SHP77 (cell line): ENCODE measurements at regions not wholly inside any gene's neighbourhood (a gene's known extent, or its start where the extent isn't known, plus 50 kb on each side); places are given as distances from the start of the nearest gene placed in this dataset.

Experiments used
- DNase-seq, 2 experiments: peaks; one replicate each; lab custom pipeline; 2025; lab: John Stamatoyannopoulos, UW

DNA sequence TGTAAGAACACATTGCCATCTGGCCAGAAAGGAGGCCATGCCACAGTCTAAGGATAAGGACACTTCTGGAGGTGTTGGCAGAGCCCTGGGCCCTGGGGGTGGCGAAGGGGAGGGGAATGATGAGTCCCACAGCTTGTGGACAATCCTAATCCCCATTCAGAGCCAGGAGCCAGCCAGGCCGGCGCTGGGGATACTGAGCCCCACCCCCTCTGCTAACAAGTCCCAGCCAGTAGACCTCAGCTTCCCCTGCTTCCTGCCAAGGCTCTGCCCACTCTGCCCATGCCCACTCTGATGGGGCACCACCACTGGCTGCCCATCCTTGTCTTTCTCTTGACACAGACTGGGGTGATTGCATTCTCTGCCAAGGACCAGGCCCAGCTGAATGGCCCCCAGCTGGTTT, 71.9 kb downstream of the NAV1 start:
- peak in 1 of 2 experiments; percentile 7 for DNase-seq

DNA sequence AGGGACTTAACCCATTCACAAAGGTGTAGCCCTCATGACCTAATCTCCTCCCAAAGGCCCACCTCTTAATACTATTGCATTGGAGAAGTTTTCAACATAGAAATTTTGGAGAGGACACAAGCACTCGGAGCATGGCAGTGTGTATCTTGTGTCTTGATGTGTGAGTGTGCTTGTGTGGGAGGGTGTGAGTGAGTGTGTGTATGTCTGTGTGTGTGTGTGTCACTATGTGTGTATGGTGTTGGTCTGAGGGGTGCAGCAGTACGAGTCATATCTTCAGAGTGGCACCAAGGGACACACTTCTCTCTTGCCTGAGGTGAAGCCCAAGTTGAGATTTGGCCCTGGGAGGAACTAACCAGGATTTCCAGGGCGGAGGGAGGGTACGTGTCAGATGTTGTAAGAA, 73.7 kb downstream of the NAV1 start:
- no peak for DNase-seq

DNA sequence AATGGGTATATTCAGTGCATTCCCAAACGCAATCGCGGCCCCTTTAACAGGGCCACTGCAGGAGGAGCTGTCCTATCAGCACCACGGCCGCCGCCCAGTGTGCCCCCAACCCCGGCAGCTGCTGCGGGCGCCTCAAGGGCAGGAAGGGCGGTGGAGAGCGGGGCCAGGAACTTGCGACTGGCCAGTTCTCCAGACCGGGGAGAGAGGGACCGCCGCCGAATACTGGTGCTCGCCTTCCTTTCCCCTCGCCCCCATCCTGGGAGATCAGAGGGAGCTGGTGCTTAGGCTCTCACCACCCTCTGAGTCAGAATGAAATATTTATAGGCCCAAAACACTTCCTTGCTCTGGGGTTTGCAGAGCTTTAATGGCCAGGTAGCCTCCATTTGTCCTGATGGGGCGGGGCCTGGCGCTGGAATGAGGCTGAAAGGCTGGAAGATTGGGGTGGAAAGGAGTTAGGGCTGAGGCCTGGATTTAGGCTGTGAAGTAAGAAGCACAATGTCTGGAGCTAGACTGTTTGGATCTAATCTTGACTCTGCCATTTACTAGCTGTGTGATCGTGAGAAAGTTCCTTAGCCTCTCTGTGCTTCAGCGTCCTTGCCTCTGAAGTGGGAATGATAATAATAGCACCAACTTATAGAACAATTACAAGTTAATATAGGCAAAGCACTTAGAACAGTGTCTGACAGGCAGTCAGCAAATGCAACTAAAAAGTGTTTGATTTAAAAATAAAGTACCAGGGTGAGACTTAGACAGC, 75.5 kb downstream of the NAV1 start:
- no peak for DNase-seq

DNA sequence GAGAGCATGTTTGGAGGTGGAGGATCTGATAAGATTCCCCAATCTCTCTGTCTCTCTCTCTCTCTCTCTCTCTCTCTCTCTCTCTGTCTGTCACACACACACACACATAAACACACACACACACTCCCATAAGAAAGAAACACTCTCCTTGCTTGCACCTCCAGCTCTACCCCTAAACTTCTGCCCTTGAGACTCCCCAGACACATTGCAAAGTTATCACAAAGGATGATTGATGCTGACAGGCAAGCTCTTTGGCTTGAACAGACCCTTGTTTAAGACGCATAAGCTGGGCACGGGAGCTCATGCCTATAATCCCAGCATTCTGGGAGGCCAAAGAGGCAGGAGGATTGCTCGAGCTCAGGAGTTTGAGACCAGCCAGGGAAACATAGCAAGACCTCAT, 78.2 kb downstream of the NAV1 start:
- no peak for DNase-seq

DNA sequence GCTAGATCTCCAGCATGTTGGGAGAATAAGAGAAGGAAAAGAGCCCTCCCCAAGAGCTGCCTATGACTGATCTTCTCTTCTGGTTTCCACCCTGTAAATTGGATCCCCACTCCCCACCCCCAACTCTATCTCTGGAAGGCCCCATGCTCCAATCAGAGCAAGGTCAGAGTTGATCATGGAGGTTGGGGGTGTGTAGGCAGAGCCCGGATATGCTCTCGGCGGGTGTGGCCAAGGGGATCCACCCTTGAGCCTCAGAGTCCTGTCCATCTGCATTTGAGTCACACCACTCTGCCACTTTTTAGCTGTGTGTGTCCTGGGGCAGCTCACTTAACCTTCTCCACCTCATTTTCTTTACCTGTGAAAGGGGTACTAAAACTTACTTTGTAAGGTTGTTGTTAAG, 79.5 kb downstream of the NAV1 start:
- DNase-seq: no peak

DNA sequence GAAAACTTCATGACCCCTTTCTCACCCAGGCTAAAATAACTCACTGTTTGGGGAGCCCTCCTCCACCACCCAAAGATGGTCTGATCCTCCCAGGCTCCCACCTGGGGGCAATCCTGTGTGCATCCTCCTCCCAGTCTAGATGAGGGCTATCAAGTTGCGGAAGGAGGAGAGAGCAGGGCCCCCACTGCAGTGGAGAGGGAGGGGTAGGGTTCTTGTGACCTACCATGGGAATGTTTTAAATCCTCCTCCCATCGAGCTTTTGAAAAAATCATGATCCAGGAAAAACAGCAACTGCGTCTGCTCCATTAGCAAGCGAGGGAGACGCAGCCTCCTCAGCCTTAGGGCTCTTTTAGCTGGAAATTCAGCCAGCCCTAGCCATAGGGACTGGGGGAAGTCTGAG, 80.0 kb downstream of the NAV1 start:
- no peak for DNase-seq

DNA sequence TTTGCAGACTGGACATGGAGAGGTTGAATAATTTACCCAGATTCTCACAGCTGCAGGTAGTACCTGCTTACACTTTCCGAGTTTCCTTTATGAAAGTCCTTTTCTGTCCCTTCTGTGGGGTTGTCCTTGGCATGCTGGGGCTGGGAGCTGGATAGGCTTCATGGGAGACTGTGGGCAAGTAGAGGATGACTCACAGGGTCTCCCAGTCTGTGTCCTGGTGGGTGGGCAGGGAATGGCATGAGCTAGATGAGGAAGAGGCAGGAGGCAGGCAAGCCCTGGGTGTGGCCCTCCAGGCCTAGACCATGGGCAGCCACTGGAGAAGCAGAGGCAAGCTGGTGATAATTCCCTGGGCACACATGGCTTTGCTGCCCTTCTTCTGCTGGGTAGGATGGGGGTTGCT, 80.6 kb downstream of the NAV1 start:
- DNase-seq: no peak

DNA sequence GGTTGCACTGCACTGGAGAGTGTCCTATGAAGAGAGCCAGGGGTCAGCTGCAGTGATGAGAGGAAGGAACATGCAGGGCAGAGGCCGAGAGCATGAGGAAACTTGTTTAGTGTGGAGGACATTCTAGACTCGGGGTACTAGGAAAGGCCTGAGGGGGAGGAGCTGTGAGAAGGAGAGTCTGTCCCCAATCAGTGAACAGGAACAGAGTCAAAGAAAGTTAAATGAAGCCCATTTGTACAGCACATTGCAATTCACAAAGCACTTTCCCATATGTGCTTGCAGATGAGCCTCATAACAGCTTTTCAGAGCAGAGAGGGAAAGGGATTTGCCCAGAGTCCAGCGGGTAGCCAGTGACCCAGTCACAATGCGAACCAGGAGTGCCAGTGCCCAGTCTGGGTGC, 83.4 kb downstream of the NAV1 start:
- DNase-seq: no peak

GRCh38 chr1:201622824-201623223, 83.9 kb downstream of the NAV1 start:
- no peak for DNase-seq

DNA sequence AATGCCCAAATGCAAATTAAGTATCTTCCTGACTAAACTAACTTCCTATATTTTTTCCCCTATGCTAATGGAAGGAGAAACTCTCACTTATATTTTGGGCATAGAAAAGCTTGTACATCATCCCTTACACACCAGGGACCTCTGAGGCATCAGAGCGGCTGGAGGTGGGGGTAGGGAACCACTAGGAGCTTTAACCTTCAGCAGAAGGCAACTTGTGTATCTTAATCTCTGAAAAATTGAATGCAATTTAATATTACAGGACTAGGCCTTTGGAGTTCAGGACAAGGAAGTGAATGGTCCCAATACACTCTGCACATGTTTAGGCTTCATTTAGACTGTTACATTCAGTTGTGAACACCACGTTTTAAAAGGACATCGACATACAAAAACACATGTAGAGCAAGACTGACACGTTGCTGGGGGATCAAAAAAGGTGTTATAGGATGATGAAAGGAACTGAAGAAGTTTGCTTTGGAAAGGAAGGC, 85.9 kb downstream of the NAV1 start:
- no peak for DNase-seq

DNA sequence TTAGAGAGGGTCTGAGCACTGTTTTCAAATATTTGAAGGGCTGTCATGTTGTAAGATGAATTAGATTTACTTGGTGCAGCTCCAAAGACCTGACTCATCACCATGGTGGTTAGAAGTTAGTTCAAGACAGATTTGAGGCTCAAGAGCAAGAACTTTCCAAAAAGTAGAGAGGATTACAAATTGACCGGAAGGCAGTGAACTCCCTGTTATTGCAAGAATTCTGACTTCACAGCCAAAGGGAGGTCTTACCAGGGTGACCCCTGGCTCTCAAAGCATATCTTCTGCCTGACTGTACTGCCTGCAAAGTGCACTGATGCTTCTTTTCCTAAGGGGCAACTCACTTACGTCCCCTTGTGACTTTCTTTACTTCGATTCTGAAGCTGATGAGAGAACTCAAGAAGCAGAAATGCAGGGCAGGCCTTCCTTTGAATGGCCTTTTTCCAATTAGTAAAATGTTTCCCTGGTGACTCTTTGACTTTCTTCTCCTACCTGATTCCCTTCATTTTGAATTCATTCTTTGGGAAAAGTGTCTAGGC, 86.4 kb downstream of the NAV1 start:
- DNase-seq: no peak

DNA sequence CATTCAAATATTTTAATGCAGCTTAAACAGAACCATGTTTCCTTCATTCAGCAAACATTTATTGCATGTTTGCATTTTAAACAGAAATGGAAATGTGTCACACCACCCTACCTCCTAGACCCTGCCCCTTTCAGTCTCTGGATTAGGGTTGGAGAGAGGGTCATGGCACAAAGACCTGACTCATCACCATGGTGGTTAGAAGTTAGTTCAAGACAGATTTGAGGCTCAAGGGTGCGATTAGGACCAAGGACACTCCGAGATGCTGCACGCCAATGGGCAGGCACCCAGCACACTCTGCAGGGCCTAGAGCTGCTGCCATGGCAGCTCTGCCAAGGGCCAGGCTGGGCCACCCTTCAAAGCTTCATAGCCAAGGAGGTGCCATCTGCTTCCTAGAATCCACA, 86.9 kb downstream of the NAV1 start:
- DNase-seq: no peak

DNA sequence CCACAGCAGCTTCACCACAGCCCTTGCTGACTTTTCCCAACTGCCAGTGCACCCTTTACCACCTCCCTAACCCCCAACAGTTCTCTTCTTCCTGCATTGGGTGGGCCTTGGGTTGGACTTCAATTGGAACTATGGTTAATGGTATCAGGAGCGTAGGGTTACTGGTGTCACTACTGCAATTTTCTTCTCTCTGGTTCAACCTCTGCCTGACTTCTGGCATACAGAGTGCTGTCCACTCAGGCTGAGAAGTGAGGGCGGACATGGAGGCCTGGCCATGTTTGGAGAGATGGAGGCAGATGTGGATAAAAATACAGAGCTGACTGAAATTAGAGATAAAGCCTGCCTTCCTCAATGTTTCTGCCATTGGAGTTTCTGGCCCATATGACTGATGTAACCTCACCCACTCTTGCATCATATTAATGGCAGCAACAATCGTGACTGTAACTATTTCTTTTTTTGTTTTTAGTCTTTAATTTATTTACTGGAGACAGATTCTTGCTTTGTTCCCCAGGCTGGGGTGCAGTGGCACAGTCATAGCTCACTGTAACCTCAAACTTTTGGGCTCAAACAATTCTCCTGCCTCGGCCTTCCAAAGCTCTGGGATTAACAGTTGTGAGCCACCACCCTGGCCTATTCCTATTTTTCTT, 87.8 kb downstream of the NAV1 start:
- no peak for DNase-seq

DNA sequence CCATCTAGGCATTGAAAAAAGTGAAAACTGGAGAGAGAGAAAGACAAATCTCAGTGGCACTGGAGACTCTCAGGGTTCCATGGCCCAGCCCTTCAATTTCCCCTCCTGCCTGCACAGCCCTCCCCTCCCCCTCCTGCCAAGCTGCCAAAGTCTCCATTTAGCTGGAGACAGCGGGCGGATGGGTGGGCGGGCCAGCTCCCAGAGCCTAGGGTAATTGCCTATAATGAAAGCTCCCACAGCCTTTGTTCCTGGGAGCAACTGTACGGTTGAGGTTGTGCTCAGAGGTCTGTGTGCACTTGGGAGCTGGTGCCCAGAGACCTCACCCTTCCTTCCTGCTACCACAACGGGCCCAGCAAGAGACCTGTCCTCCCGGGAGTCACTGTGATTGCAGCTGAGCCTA, 89.6 kb downstream of the NAV1 start:
- DNase-seq: no peak

- DNase-seq: no peak
These were observed 91.7 kb downstream of the NAV1 start for GRCh38 chr1:201630582-201630981.

DNA sequence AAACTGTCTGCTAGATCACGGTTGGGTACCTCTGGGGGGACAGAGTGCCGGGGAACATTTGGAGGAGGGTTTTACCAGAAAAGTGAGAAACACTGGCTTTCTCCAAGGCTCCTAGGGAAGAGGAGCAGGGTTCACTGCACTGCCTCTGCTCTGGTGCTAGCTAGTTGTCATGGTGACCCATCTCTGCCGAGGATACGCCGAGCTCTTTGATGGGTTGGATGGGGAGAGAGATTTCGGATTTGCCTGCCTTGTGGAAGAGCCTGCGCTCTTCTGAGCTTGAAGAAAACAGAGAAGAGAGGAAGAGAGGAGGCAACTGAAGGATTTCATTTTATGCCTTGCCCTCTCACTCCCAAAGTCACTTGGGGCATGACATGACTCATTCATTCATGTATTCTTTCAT, 92.1 kb downstream of the NAV1 start:
- no peak for DNase-seq

DNA sequence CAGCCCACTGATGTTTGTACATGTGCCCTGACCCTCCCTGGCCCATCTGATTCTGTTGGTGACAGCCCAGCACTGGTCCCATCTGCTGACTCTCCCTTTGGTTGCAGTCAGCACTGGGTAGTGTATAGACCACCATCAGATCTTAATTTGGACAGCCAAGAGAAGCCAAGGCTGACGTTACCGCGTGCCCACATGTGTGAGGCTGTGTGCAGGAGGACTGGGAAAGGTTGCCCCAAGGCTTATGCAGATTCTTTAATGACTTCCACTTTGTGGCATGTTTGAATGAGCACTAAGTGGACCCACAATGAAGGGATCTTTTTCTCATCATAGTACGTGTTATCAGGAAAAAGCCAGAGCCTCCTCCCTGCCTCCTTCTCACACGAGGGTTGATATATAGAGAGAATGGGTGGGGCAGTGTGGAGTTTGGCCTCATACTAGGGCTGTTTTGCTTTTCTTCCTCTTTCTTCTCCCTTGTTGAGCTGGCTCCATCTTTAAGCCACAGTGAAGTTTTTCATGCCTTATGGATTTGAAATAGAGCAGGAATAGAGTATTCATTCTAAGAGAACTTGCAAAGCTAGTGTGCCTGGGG, 93.5 kb downstream of the NAV1 start:
- no peak for DNase-seq

DNA sequence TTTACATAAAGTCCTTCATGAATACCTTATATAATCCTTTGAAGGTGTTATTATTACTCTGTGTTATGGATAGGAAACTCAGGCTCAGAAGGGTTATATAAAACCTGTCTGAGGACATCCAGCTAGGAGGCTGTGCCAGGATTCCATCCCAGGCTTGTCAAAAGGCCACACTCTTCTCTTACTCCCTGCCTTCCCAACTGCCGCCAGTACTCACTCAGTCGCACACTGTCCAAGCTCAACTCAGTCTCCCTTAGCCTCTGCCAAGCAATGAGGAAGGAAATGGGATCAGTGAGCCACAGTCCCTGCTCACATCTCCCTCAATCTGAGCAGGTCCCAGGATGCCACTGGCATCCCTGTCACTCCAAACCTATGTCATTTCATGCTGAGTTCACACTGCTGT, 94.4 kb downstream of the NAV1 start:
- no peak for DNase-seq

GRCh38 chr1:201633811-201634210, 94.9 kb downstream of the NAV1 start:
- no peak for DNase-seq

GRCh38 chr1:201634261-201634660, 95.3 kb downstream of the NAV1 start:
- no peak for DNase-seq

- no peak for DNase-seq
These were observed 97.2 kb downstream of the NAV1 start for GRCh38 chr1:201636097-201636496.

DNA sequence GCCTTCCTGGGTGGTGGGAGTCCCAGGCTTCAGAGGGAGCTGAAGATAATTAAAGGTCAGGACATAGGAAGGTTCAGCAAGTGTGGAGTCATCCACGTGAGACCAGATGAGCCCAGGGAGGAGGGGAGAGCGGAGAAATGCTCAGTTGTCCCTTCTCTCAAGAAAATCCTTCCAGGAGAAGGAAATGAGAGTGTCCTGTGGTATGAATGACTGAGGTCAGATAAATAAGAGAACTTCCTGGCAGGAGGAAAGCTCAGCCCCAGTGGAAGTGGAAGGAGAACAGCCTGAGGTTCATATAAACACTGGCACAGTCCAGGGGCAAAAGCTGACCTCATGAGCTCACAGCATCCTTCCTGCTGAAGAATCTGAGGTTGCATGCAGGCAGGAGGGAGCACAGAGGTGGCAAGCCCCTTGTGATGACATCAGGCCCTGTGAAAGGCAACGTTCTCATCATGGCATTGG, 97.6 kb downstream of the NAV1 start:
- DNase-seq: no peak
